IMR-90 (cell line): ENCODE measurements at regions not wholly inside any gene's neighbourhood (a gene's known extent, or its start where the extent isn't known, plus 50 kb on each side); places are given as distances from the start of the nearest gene placed in this dataset.

Source experiments
- CEBPB ChIP-seq: IDR thresholded peaks from 2 replicates; pipeline ENCODE4 v1.6.1; 2012; ENCODE audit warnings: low read depth, low read length, improper control_type of control experiment
- CHD1 ChIP-seq: IDR thresholded peaks from 2 replicates; pipeline ENCODE4 v1.6.1; 2012; ENCODE audit warnings: low read depth, low read length, improper control_type of control experiment
- MAZ ChIP-seq: IDR thresholded peaks from 2 replicates; pipeline ENCODE4 v1.6.1; 2012; ENCODE audit warnings: low read depth, mild to moderate bottlenecking, low read length, improper control_type of control experiment, moderate library complexity, borderline replicate concordance
- MXI1 ChIP-seq: IDR thresholded peaks from 2 replicates; pipeline ENCODE4 v1.6.1; 2012; ENCODE audit warnings: low read depth, mild to moderate bottlenecking, low read length, moderate library complexity, borderline replicate concordance
- POLR2A ChIP-seq: IDR thresholded peaks from 2 replicates; pipeline ENCODE4 v1.6.1; 2012; ENCODE audit warnings: mild to moderate bottlenecking, low read depth, low read length
- RAD21 ChIP-seq: IDR thresholded peaks from 2 replicates; pipeline ENCODE4 v1.6.1; 2012; ENCODE audit warnings: low read length, improper control_type of control experiment
- RCOR1 ChIP-seq: IDR thresholded peaks from 2 replicates; pipeline ENCODE4 v1.6.1; 2012; ENCODE audit warnings: mild to moderate bottlenecking, low read length, improper control_type of control experiment; ENCODE audit not compliant: insufficient replicate concordance
- TF ChIP-seq, protein P1 (sequence below): fragments of 150-350 bp; IDR thresholded peaks from 2 replicates; pipeline ENCODE4 v1.6.1; 2016; ENCODE audit warnings: low read depth, mild to moderate bottlenecking, low read length, moderate library complexity, borderline replicate concordance
- TF ChIP-seq, protein P2 (sequence below): conservative IDR thresholded peaks from 2 replicates; pipeline ENCODE4 v1.5.1; 2012; ENCODE audit warnings: mild to moderate bottlenecking, low read depth, low read length, improper control_type of control experiment

DNA sequence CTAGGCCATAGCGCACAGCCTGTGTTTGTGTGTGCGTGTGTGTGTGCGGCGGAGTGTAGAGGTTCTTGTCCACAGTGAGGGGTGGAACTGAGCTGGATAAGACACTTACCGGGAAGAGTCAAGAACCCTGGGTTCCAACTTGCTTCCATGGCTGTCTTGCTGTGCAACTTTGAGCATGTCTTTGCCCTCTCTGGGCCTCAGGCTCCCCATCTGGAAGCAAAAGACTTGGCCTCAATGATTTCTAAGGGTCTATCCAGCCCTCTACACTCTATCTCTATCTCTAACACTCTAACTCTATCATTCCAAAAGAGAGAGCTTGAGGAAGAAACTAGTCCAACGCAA lies 121.3 kb upstream of the PJA1 start:
- TF ChIP-seq, protein P1, sequence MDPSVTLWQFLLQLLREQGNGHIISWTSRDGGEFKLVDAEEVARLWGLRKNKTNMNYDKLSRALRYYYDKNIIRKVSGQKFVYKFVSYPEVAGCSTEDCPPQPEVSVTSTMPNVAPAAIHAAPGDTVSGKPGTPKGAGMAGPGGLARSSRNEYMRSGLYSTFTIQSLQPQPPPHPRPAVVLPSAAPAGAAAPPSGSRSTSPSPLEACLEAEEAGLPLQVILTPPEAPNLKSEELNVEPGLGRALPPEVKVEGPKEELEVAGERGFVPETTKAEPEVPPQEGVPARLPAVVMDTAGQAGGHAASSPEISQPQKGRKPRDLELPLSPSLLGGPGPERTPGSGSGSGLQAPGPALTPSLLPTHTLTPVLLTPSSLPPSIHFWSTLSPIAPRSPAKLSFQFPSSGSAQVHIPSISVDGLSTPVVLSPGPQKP, result no peak
- TF ChIP-seq, protein P2, sequence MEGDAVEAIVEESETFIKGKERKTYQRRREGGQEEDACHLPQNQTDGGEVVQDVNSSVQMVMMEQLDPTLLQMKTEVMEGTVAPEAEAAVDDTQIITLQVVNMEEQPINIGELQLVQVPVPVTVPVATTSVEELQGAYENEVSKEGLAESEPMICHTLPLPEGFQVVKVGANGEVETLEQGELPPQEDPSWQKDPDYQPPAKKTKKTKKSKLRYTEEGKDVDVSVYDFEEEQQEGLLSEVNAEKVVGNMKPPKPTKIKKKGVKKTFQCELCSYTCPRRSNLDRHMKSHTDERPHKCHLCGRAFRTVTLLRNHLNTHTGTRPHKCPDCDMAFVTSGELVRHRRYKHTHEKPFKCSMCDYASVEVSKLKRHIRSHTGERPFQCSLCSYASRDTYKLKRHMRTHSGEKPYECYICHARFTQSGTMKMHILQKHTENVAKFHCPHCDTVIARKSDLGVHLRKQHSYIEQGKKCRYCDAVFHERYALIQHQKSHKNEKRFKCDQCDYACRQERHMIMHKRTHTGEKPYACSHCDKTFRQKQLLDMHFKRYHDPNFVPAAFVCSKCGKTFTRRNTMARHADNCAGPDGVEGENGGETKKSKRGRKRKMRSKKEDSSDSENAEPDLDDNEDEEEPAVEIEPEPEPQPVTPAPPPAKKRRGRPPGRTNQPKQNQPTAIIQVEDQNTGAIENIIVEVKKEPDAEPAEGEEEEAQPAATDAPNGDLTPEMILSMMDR, result no peak
- TF ChIP-seq MXI1, result no peak
- TF ChIP-seq CEBPB, result no peak
- no peak for TF ChIP-seq RCOR1
- TF ChIP-seq POLR2A, result no peak
- no peak for TF ChIP-seq CHD1
- no peak for TF ChIP-seq RAD21
- TF ChIP-seq MAZ, result no peak
